Effector memory CD4-positive, alpha-beta T cell (primary cell): ENCODE measurements at regions not wholly inside any gene's neighbourhood (a gene's known extent, or its start where the extent isn't known, plus 50 kb on each side); places are given as distances from the start of the nearest gene placed in this dataset.

ENCODE experiments used
- DNase-seq, 3 donors: peaks; one replicate each; pipeline ENCODE4 v3.0.0-alpha.2; 2020
- H3K27ac ChIP-seq: 2 replicates; pipeline ENCODE4 v1.7.0; 2013; ENCODE audit warnings: mild to moderate bottlenecking, low read length, moderate library complexity; ENCODE audit not compliant: insufficient read depth, poor library complexity, severe bottlenecking
- H3K27me3 ChIP-seq: replicated peaks from 2 replicates; pipeline ENCODE4 v1.7.0; 2013; ENCODE audit warnings: mild to moderate bottlenecking, low read length; ENCODE audit not compliant: insufficient read depth, control insufficient read depth, poor library complexity, severe bottlenecking
- H3K36me3 ChIP-seq: 2 replicates; pipeline ENCODE4 v1.7.0; 2013; ENCODE audit warnings: mild to moderate bottlenecking, low read length, moderate library complexity; ENCODE audit not compliant: control insufficient read depth, insufficient read depth
- H3K4me1 ChIP-seq: 2 replicates; pipeline ENCODE4 v1.7.0; 2013; ENCODE audit warnings: low read length, mild to moderate bottlenecking; ENCODE audit not compliant: control insufficient read depth, insufficient read depth, poor library complexity, severe bottlenecking
- H3K4me3 ChIP-seq: 2 replicates; pipeline ENCODE4 v1.7.0; 2013; ENCODE audit warnings: low read length, low read depth, mild to moderate bottlenecking; ENCODE audit not compliant: insufficient read depth, poor library complexity, severe bottlenecking
- H3K9me3 ChIP-seq: 2 replicates; pipeline ENCODE4 v1.7.0; 2013; ENCODE audit warnings: mild to moderate bottlenecking, low read length, moderate library complexity; ENCODE audit not compliant: control insufficient read depth

GRCh38 chr20:59428441-59429205 lies 128.2 kb downstream of the EDN3 start:
- Histone ChIP-seq H3K36me3 (no peaks in the 10 kb centered on the region), H3K27me3 (no peaks in the 10 kb centered on the region), H3K4me1 (no peaks in the 10 kb centered on the region), H3K9me3 (no peaks in the 10 kb centered on the region), H3K4me3 (no peak overlapping the region), H3K27ac (no peak overlapping the region)
- DNase-seq: no peak

GRCh38 chr20:59429396-59429795 lies 129.0 kb downstream of the EDN3 start:
- Histone ChIP-seq H3K4me1 (no peaks in the 10 kb centered on the region), H3K27me3 (no peaks in the 10 kb centered on the region), H3K27ac (no peak overlapping the region), H3K4me3 (no peak overlapping the region), H3K9me3 (no peaks in the 10 kb centered on the region), H3K36me3 (no peaks in the 10 kb centered on the region)
- DNase-seq: no peak

DNA sequence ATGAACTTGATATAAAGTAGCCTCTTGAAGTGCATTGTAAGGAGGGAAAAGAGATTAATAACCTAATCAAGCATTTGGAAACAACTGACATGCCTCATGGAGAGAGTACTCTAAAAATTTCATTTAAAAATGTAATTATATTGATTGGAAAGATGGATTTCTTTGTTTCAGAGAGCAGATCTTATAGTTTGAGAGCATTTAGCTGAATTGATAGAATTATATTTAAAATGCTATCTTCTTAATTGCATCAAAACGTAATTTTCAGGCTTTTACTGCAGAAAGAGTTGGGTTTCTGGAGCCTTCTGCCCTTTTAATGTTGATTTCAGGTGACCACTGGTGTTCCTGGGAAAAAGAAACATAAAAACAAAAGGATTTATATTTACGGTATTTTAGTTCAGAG lies 130.6 kb downstream of the EDN3 start:
- Histone ChIP-seq H3K4me3 (no peak overlapping the region), H3K36me3 (no peaks in the 10 kb centered on the region), H3K9me3 (no peaks in the 10 kb centered on the region), H3K27me3 (no peaks in the 10 kb centered on the region), H3K4me1 (no peaks in the 10 kb centered on the region), H3K27ac (no peak overlapping the region)
- no peak for DNase-seq

- Histone ChIP-seq H3K27ac (no peak overlapping the region), H3K36me3 (no peaks in the 10 kb centered on the region), H3K27me3 (no peaks in the 10 kb centered on the region), H3K4me3 (no peak overlapping the region), H3K9me3 (no peaks in the 10 kb centered on the region), H3K4me1 (no peaks in the 10 kb centered on the region)
- no peak for DNase-seq
These were observed 134.5 kb downstream of the EDN3 start for GRCh38 chr20:59434960-59435359.

DNA sequence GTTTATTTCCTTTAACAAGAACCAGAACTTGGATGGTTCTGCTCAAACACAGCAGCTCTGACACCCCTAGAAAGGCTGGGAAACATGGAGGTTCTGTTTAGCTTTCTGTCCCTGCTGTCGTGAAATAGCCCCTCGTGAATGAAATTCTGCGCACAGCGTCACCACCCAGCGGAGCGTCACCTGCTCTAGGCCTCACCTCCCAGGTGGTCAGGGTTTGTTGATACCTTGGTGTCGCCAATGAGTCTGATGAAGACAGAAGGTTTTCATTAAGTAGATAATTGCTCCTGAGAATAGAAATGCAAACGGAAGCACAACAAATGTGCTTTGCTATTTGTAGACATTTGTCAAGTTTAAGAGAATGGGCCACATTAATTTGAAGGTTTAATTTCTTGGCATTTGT lies 135.1 kb downstream of the EDN3 start:
- no peaks in the 10 kb centered on the region for H3K36me3 ChIP-seq
- H3K27ac ChIP-seq: no peak overlapping the region
- no peak for DNase-seq

GRCh38 chr20:59437601-59438031 lies 137.2 kb downstream of the EDN3 start:
- no peak overlapping the region for H3K27ac ChIP-seq
- no peak overlapping the region for H3K4me3 ChIP-seq
- no peaks in the 10 kb centered on the region for H3K36me3 ChIP-seq
- no peaks in the 10 kb centered on the region for H3K9me3 ChIP-seq
- no peaks in the 10 kb centered on the region for H3K4me1 ChIP-seq
- no peaks in the 10 kb centered on the region for H3K27me3 ChIP-seq
- DNase-seq: no peak

More for the DNA sequence above, 135.1 kb downstream of the EDN3 start:
- Histone ChIP-seq H3K27me3 (no peaks in the 10 kb centered on the region), H3K4me1 (no peaks in the 10 kb centered on the region), H3K4me3 (no peak overlapping the region), H3K9me3 (no peaks in the 10 kb centered on the region)

- Histone ChIP-seq H3K27ac (no peak overlapping the region), H3K9me3 (no peaks in the 10 kb centered on the region), H3K4me3 (no peak overlapping the region), H3K4me1 (no peaks in the 10 kb centered on the region), H3K27me3 (no peaks in the 10 kb centered on the region), H3K36me3 (no peaks in the 10 kb centered on the region)
- DNase-seq: no peak
These were observed 137.8 kb downstream of the EDN3 start for GRCh38 chr20:59438201-59438600.

- Histone ChIP-seq H3K4me1 (no peaks in the 10 kb centered on the region), H3K36me3 (no peaks in the 10 kb centered on the region), H3K27me3 (peaks cover 2% of the 10 kb centered on the region), H3K9me3 (no peaks in the 10 kb centered on the region), H3K4me3 (no peak overlapping the region), H3K27ac (no peak overlapping the region)
- no peak for DNase-seq
These were observed 138.8 kb downstream of the EDN3 start for GRCh38 chr20:59439243-59439642.

- no peak for DNase-seq
- Histone ChIP-seq H3K9me3 (no peaks in the 10 kb centered on the region), H3K27me3 (peaks cover 2% of the 10 kb centered on the region), H3K27ac (no peak overlapping the region), H3K36me3 (no peaks in the 10 kb centered on the region), H3K4me1 (no peaks in the 10 kb centered on the region), H3K4me3 (no peak overlapping the region)
These were observed 140.9 kb downstream of the EDN3 start for GRCh38 chr20:59441306-59441705.

DNA sequence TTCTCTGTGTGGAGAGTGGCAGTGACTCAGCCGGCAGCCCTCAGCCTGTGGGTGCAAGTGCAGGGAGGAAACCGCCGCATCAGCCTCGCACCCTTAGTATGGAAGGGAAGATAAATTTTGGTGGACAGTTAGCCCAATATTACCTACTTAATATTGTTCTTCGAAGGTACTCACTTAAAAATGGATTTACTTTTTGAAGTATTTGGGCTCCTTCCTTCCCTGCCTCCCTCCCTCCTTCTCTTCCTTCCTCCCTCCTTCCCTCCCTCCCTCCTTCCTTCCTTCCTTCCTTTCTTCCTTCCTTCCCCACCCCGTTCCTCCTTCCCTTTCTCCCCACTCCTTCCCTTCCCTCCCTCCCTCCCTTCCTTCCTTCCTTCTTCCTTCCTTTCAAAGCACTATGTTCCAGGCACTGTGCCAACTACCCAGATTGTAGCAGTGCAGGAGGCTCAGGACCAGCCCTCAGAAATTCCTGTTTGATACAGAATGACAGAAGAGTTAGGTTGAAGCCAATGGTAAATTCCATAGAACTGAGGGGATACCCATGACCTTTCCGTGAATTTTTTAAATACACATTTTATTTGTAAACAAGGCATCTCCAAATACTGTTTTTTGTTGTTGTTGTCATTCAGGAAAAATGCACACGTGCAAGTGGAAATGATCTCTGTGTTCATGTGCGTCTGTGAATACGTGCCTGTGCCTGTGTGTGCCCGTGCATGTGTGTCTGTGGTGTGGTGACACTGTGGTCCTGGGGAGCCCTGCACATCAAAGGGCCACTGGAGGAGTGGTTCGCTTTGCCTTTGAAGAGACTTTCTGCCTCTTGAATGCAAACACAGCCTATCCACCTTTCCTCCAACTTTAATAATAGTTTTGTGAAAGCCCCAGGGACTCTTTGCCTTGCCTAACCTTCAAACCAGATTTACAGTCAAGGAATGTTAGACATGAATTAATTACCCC lies 141.7 kb downstream of the EDN3 start:
- DNase-seq: no peak
- Histone ChIP-seq H3K27me3 (peaks cover 2% of the 10 kb centered on the region), H3K4me3 (no peak overlapping the region)

More for the DNA sequence above, 141.7 kb downstream of the EDN3 start:
- Histone ChIP-seq H3K27ac (no peak overlapping the region), H3K36me3 (no peaks in the 10 kb centered on the region), H3K9me3 (no peaks in the 10 kb centered on the region), H3K4me1 (no peaks in the 10 kb centered on the region)
